HCT116 (cell line): ENCODE measurements at regions not wholly inside any gene's neighbourhood (a gene's known extent, or its start where the extent isn't known, plus 50 kb on each side); places are given as distances from the start of the nearest gene placed in this dataset.

Experiments
- CBX3 ChIP-seq: IDR thresholded peaks from 2 replicates; pipeline ENCODE4 v1.6.1; 2012; ENCODE audit warnings: low read depth
- CEBPB ChIP-seq: IDR thresholded peaks from 2 replicates; pipeline ENCODE4 v1.6.1; 2012; ENCODE audit warnings: low read depth
- EZH2 ChIP-seq: fragments of 200-600 bp; sonication (generic); IDR thresholded peaks from 2 replicates; pipeline ENCODE4 v1.6.1; 2017; ENCODE audit warnings: antibody characterized with exemption, mixed run types
- EZH2phosphoT487 ChIP-seq: fragments of 200-600 bp; IDR thresholded peaks from 2 replicates; pipeline ENCODE4 v1.6.1; 2018; ENCODE audit warnings: antibody characterized with exemption, borderline replicate concordance
- JUND ChIP-seq: IDR thresholded peaks from 2 replicates; pipeline ENCODE4 v1.6.1; 2012
- POLR2A ChIP-seq: IDR thresholded peaks from 2 replicates; pipeline ENCODE4 v1.7.0; 2011; ENCODE audit warnings: borderline replicate concordance; ENCODE audit not compliant: insufficient read depth, insufficient read length; ENCODE audit errors: extremely low read depth
- POLR2AphosphoS5 ChIP-seq: IDR thresholded peaks from 2 replicates; pipeline ENCODE4 v1.6.1; 2011; ENCODE audit warnings: mild to moderate bottlenecking, low read depth, low read length, moderate library complexity
- RAD21 ChIP-seq: IDR thresholded peaks from 2 replicates; pipeline ENCODE4 v1.6.1; 2012; ENCODE audit warnings: low read depth, mild to moderate bottlenecking
- TCF7L2 ChIP-seq: IDR thresholded peaks from 2 replicates; pipeline ENCODE4 v1.7.0; 2011; ENCODE audit warnings: borderline replicate concordance, inconsistent platforms; ENCODE audit not compliant: insufficient read depth, insufficient read length; ENCODE audit errors: extremely low read depth
- YY1 ChIP-seq: IDR thresholded peaks from 2 replicates; pipeline ENCODE4 v1.6.1; 2011; ENCODE audit warnings: low read length, low read depth, moderate library complexity, mild to moderate bottlenecking; ENCODE audit not compliant: insufficient replicate concordance; ENCODE audit errors: extremely low read depth
- ZNF274 ChIP-seq: fragments of 200-500 bp; sonication (Bioruptor generic); IDR thresholded peaks from 2 replicates; pipeline ENCODE4 v1.6.1; 2014; ENCODE audit warnings: mild to moderate bottlenecking, low read depth, low read length, inconsistent platforms
- TF ChIP-seq, protein P1 (sequence below), 3 experiments: fragments of 200-600 bp in 1 of 3; sonication (generic) in 1 of 3; IDR thresholded peaks in 2 of 3; conservative IDR thresholded peaks in 1 of 3; 2 replicates each; pipeline ENCODE4 v1.5.1; 2012 to 2017; ENCODE audit warnings: low read depth in 2 of 3, low read length in 2 of 3, antibody characterized with exemption in 1 of 3, borderline replicate concordance in 1 of 3, control low read depth in 1 of 3, mild to moderate bottlenecking in 1 of 3, mixed read lengths in 1 of 3, mixed run types in 1 of 3, moderate library complexity in 1 of 3; ENCODE audit not compliant: insufficient read depth in 1 of 3
- TF ChIP-seq, protein P2 (sequence below): IDR thresholded peaks from 2 replicates; pipeline ENCODE4 v1.6.1; 2012
- TF ChIP-seq, protein P3 (sequence below): IDR thresholded peaks from 2 replicates; pipeline ENCODE4 v1.6.1; 2012; ENCODE audit warnings: low read depth

DNA sequence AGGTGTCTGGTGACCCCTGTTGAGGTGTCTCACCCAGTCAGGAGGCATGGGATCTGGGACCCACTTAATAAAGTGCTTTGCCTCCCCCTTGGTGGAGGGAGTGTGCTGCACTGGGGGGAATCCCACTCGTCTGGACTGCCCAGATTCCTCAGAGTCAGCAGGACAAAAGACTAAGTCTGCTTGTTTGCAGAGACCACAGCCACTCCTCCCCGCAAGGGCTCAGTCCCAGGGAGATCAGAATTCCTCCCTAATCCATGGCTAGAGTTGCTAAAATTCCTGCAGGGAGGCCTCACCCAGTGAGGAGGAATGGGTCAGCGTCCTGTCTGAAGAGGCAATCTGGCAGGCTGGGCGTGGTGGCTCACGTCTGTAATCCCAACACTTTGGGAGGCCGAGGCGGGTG lies 442.2 kb downstream of the PABPC4L start:
- TF ChIP-seq, protein P1, sequence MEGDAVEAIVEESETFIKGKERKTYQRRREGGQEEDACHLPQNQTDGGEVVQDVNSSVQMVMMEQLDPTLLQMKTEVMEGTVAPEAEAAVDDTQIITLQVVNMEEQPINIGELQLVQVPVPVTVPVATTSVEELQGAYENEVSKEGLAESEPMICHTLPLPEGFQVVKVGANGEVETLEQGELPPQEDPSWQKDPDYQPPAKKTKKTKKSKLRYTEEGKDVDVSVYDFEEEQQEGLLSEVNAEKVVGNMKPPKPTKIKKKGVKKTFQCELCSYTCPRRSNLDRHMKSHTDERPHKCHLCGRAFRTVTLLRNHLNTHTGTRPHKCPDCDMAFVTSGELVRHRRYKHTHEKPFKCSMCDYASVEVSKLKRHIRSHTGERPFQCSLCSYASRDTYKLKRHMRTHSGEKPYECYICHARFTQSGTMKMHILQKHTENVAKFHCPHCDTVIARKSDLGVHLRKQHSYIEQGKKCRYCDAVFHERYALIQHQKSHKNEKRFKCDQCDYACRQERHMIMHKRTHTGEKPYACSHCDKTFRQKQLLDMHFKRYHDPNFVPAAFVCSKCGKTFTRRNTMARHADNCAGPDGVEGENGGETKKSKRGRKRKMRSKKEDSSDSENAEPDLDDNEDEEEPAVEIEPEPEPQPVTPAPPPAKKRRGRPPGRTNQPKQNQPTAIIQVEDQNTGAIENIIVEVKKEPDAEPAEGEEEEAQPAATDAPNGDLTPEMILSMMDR (IDR thresholded peaks at IDR 0.05 in 2 of 3, conservative IDR thresholded peaks at IDR 0.05 in 1 of 3; ENCODE audit: borderline replicate concordance in 1 of 3, insufficient read depth in 1 of 3, low read depth in 2 of 3, low read length in 2 of 3), result no peak
- TF ChIP-seq POLR2A, result no peak
- TF ChIP-seq, protein P2, sequence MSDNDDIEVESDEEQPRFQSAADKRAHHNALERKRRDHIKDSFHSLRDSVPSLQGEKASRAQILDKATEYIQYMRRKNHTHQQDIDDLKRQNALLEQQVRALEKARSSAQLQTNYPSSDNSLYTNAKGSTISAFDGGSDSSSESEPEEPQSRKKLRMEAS, result no peak
- no peak for TF ChIP-seq POLR2AphosphoS5
- TF ChIP-seq JUND, result no peak
- TF ChIP-seq CEBPB, result no peak
- no peak for TF ChIP-seq EZH2
- no peak for TF ChIP-seq EZH2phosphoT487
- TF ChIP-seq ZNF274, result no peak
- no peak for TF ChIP-seq YY1
- TF ChIP-seq, protein P3, sequence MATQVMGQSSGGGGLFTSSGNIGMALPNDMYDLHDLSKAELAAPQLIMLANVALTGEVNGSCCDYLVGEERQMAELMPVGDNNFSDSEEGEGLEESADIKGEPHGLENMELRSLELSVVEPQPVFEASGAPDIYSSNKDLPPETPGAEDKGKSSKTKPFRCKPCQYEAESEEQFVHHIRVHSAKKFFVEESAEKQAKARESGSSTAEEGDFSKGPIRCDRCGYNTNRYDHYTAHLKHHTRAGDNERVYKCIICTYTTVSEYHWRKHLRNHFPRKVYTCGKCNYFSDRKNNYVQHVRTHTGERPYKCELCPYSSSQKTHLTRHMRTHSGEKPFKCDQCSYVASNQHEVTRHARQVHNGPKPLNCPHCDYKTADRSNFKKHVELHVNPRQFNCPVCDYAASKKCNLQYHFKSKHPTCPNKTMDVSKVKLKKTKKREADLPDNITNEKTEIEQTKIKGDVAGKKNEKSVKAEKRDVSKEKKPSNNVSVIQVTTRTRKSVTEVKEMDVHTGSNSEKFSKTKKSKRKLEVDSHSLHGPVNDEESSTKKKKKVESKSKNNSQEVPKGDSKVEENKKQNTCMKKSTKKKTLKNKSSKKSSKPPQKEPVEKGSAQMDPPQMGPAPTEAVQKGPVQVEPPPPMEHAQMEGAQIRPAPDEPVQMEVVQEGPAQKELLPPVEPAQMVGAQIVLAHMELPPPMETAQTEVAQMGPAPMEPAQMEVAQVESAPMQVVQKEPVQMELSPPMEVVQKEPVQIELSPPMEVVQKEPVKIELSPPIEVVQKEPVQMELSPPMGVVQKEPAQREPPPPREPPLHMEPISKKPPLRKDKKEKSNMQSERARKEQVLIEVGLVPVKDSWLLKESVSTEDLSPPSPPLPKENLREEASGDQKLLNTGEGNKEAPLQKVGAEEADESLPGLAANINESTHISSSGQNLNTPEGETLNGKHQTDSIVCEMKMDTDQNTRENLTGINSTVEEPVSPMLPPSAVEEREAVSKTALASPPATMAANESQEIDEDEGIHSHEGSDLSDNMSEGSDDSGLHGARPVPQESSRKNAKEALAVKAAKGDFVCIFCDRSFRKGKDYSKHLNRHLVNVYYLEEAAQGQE, result no peak
- no peak for TF ChIP-seq RAD21
- TF ChIP-seq TCF7L2, result no peak
- TF ChIP-seq CBX3, result no peak
